ENCODE measurements at regions not wholly inside any gene's neighbourhood (a gene's known extent, or its start where the extent isn't known, plus 50 kb on each side); places are given as distances from the start of the nearest gene placed in this dataset.

GRCh38 chr16:60027351-60027750, 1293.2 kb upstream of the GOT2 start:
- TF ChIP-seq GATA3 (IDR thresholded peaks at IDR 0.05; ENCODE audit: low read depth, low read length) (no peak), GATA2 (IDR thresholded peaks at IDR 0.05; ENCODE audit: low read depth, low read length) (no peak)

GRCh38 chr16:60013076-60013475, 1279.0 kb upstream of the GOT2 start:
- TF ChIP-seq GATA2 (IDR thresholded peaks at IDR 0.05; ENCODE audit: low read depth, low read length) (no peak), GATA3 (IDR thresholded peaks at IDR 0.05; ENCODE audit: low read depth, low read length) (no peak)

DNA sequence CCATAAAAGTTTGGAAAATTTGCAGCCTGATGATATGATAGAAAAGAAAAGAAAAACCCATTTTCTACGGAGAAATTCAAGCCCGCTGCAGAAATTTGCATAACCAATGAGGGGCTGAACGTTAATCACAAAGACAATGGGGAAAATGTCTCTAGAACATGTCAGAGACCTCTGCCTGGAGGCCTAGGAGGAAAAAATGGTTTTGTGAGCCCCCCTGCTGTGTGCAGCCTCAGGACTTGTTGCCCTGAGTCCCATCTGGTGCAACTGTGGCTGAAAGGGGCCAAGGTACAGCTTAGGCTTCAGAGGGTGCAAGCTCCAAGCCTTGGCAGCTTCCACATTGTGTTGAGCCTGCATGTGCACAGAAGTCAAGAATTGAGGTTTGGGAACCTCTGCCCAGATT, 1267.4 kb upstream of the GOT2 start:
- no peak for TF ChIP-seq GATA2 (IDR thresholded peaks at IDR 0.05; ENCODE audit: low read depth, low read length)
- no peak for TF ChIP-seq GATA3 (IDR thresholded peaks at IDR 0.05; ENCODE audit: low read depth, low read length)

DNA sequence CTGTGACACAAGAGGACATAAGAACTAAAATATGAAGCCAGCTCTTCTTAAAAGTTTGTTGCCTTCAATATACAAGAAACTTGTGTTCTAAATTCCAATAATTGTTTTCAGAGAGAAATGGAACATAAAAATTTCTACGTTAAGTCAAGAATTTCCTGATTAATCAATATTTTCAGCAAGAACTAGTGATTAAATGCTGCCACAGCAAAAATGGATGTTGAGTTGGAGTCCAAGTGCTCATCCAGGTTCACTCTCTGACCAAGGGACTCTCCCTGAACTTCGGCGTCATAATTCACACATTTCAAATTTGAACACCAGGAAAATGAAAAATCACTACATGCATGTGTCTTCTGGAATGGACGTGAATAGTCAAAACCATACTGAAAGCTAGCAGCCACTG, 1263.6 kb upstream of the GOT2 start:
- no peak for TF ChIP-seq GATA3 (IDR thresholded peaks at IDR 0.05; ENCODE audit: low read depth, low read length)
- no peak for TF ChIP-seq GATA2 (IDR thresholded peaks at IDR 0.05; ENCODE audit: low read depth, low read length)

- TF ChIP-seq GATA2 (IDR thresholded peaks at IDR 0.05; ENCODE audit: low read depth, low read length) (no peak), GATA3 (IDR thresholded peaks at IDR 0.05; ENCODE audit: low read depth, low read length) (no peak)
Measured at GRCh38 chr16:59993101-59993500, 1259.0 kb upstream of the GOT2 start.

DNA sequence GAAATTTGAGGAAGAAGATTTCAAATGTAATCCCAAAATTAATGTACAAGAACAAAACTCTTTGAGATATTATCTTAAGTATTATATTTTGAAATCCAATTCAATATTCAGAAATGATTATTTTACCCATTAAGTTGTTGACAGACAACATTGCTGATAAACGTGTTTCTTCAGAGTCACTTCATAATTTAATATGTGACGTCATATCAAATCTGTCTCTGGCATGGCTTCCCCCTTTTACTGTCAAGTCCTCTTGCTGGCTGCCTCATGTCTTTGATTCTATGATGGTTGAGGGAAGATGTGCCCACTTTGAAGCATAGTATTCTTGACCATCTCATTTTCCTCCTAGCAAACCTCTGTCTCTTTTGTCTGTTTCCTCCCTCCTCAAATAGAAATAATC, 1257.1 kb upstream of the GOT2 start:
- TF ChIP-seq GATA3 (IDR thresholded peaks at IDR 0.05; ENCODE audit: low read depth, low read length) (no peak), GATA2 (IDR thresholded peaks at IDR 0.05; ENCODE audit: low read depth, low read length) (no peak)

DNA sequence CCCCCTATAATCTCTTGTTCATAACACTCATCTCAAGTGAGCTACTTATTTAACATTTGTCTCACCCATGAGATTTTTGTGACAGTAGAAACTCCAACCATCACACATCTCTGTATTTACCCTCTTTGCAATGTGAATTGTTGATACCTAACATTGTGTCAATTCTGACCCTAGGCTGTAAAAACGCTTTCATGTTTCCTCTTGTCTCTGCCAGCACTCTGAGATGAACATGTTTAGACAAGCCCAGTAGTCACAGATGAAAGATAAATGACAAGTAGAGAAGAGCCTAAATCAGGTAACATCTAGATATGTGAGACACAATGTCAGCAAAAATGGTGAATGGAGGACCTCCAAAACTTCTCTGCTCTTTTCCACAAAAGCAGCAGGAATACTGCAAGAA, 1254.5 kb upstream of the GOT2 start:
- no peak for TF ChIP-seq GATA2 (IDR thresholded peaks at IDR 0.05; ENCODE audit: low read depth, low read length)
- no peak for TF ChIP-seq GATA3 (IDR thresholded peaks at IDR 0.05; ENCODE audit: low read depth, low read length)

GRCh38 chr16:59975953-59976352, 1241.8 kb upstream of the GOT2 start:
- TF ChIP-seq GATA3 (IDR thresholded peaks at IDR 0.05; ENCODE audit: low read depth, low read length), result no peak
- no peak for TF ChIP-seq GATA2 (IDR thresholded peaks at IDR 0.05; ENCODE audit: low read depth, low read length)

- TF ChIP-seq GATA3 (IDR thresholded peaks at IDR 0.05; ENCODE audit: low read depth, low read length) (no peak), GATA2 (IDR thresholded peaks at IDR 0.05; ENCODE audit: low read depth, low read length) (no peak)
Measured at GRCh38 chr16:59973966-59974365, 1239.8 kb upstream of the GOT2 start.

GRCh38 chr16:59971264-59971663, 1237.1 kb upstream of the GOT2 start:
- TF ChIP-seq GATA3 (IDR thresholded peaks at IDR 0.05; ENCODE audit: low read depth, low read length) (no peak), GATA2 (IDR thresholded peaks at IDR 0.05; ENCODE audit: low read depth, low read length) (no peak)

DNA sequence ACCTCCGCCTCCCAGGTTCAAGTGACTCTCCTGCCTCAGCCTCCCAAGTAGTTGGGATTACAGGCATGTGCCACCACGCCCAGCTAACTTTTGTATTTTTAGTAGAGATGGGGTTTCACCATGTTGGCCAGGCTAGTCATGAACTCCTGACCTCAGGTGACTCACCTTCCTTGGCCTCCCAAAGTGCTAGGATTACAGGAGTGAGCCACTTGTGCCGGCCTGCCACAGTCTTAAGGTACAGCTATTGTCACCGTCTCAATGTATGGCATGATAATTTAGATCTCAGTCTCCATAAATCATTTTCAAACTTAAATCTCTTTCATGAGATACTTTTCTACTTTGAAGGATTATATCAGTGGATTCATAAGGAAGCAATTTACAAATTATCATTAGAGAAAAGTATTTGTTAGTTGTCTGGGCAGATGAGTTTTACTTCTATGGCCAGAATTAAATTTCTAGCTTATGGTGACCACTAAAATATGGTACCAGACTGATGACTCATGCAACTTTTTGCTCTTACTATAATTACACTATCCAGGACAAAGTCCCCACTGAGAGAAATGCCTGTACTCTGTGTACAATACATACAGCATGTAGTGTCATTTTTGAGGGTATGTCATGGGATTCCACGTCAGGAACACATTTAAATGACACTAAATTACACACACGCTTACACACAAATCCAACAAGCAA, 1230.3 kb upstream of the GOT2 start:
- TF ChIP-seq GATA2 (IDR thresholded peaks at IDR 0.05; ENCODE audit: low read depth, low read length), result no peak
- no peak for TF ChIP-seq GATA3 (IDR thresholded peaks at IDR 0.05; ENCODE audit: low read depth, low read length)

- no peak for TF ChIP-seq GATA2 (IDR thresholded peaks at IDR 0.05; ENCODE audit: low read depth, low read length)
- no peak for TF ChIP-seq GATA3 (IDR thresholded peaks at IDR 0.05; ENCODE audit: low read depth, low read length)
Measured at GRCh38 chr16:59959311-59959710, 1225.2 kb upstream of the GOT2 start.

GRCh38 chr16:59950431-59950830, 1216.3 kb upstream of the GOT2 start:
- no peak for TF ChIP-seq GATA2 (IDR thresholded peaks at IDR 0.05; ENCODE audit: low read depth, low read length)
- TF ChIP-seq GATA3 (IDR thresholded peaks at IDR 0.05; ENCODE audit: low read depth, low read length), result no peak

- no peak for TF ChIP-seq GATA2 (IDR thresholded peaks at IDR 0.05; ENCODE audit: low read depth, low read length)
Measured at GRCh38 chr16:59941594-59941993, 1207.5 kb upstream of the GOT2 start.

GRCh38 chr16:59920054-59920453, 1185.9 kb upstream of the GOT2 start:
- TF ChIP-seq GATA3 (IDR thresholded peaks at IDR 0.05; ENCODE audit: low read depth, low read length), result no peak
- TF ChIP-seq GATA2 (IDR thresholded peaks at IDR 0.05; ENCODE audit: low read depth, low read length), result no peak

- TF ChIP-seq GATA3 (IDR thresholded peaks at IDR 0.05; ENCODE audit: low read depth, low read length) (no peak), GATA2 (IDR thresholded peaks at IDR 0.05; ENCODE audit: low read depth, low read length) (no peak)
Measured at GRCh38 chr16:59913666-59914065, 1179.5 kb upstream of the GOT2 start.

All from SH-SY5Y (cell line).